ENCODE measurements at regions not wholly inside any gene's neighbourhood (a gene's known extent, or its start where the extent isn't known, plus 50 kb on each side); places are given as distances from the start of the nearest gene placed in this dataset.
A peak's percentile ranks its signal among the peaks of the same experiment; 100 is the strongest.
"Not testable (repeated sequence)": the region's sequence is repeated elsewhere in the genome, so short reads cannot be mapped to it uniquely, and the experiment has no call there.

GRCh38 chr10:80949785-80950184 lies 412.1 kb downstream of the SH2D4B start:
- no peak for DNase-seq (ENCODE audit: low read depth)

DNA sequence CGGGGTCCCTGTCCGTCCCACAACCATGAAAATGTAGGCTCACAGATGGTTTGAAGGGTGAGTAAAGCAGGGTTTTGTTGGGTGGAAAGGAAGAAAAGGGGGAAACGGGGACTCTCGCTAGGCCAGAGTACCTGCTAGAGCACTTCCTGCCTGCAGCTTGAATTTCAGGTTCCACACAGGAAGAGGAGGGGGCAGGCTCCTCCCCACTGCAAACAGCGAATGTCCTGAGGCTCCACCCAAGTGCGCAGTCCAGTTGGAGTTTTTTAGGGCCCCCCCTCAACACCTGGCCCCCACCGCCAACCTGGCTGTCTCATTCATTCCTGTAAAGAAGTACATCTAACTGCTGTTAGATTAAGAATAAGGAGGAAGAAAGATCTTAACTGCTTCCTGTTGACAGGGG lies 414.7 kb downstream of the SH2D4B start:
- no peak for DNase-seq (ENCODE audit: low read depth)

GRCh38 chr10:80957161-80957560 lies 419.5 kb downstream of the SH2D4B start:
- no peak for DNase-seq (ENCODE audit: low read depth)

DNA sequence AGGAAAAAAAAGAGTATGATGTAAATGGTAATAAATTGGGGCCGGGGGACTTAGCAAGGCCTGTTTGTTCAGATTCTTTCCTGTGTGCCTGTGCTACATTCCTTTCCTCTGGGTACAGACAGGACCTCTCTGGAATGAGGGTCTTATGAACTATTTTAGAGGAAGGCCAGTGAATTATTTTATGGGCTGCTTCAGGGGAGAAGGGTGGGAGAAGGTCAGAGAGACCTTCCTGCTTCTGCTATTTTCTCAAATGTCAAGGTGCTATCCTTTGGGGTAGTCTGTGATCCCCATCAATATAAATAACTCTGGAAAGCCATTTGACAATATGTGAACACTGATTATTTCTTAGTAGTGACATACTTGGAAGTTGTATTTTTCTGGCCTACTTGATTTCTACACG lies 426.5 kb downstream of the SH2D4B start:
- no peak for DNase-seq (ENCODE audit: low read depth)

GRCh38 chr10:80964955-80965614 lies 427.4 kb downstream of the SH2D4B start:
- no peak for DNase-seq (ENCODE audit: low read depth)

DNA sequence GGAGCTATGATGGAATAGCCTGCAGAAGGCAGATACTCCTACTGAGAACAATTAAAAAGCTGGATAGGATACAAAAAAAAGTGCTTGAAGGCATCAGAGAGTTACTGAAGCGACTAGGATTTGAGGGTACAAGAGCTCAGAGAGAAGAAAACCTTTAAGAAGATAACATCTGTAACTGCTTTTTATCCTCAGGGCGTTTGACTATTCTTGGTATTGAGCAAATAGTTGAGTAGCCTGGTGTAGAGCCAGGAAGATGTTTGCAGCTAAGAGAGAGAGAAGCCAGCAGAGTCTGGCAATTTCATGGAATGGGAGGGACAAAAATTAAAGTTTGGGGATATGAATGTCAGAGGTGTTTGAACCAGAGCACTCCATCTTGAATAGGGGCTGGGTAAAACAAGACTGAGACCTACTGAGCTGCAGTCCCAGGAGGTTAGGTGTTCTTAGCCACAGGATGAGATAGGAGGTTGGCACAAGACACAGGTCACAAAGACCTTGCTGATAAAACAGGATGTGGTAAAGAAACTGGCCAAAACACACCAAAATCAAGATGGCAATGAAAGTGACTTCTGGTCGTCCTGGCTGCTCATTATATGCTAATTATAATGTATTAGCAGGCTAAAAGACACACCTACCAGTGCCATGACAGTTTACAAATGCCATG lies 428.8 kb downstream of the SH2D4B start:
- no peak for DNase-seq (ENCODE audit: low read depth)

- DNase-seq (ENCODE audit: low read depth): not testable (repeated sequence)
Observed at GRCh38 chr10:80967357-80967756, 429.7 kb downstream of the SH2D4B start.

GRCh38 chr10:80968903-80969302 lies 431.2 kb downstream of the SH2D4B start:
- DNase-seq (ENCODE audit: low read depth): no peak

DNA sequence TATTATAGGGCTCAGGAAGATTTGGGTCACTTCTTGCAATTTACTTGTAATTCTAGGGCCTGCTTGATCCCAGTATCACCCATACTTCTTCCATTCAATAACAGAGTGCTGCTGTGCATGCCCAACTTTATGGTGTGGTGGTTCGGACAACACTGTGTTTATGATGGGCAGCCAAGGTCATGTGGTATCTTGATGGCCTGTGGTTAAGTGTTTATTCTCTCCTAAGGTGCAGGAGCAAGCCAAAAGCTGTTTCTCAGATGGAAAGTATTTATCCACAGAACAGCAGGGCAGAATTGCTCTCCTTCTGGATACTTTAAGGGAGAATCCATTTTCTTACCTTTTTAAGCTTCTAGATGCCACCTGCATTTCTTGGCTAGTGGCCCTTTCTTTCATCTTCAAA lies 433.8 kb downstream of the SH2D4B start:
- DNase-seq (ENCODE audit: low read depth): no peak

GRCh38 chr10:80976658-80977057 lies 439.0 kb downstream of the SH2D4B start:
- DNase-seq (ENCODE audit: low read depth): no peak

- no peak for DNase-seq (ENCODE audit: low read depth)
Observed at GRCh38 chr10:80985102-80985501, 447.4 kb downstream of the SH2D4B start.

DNA sequence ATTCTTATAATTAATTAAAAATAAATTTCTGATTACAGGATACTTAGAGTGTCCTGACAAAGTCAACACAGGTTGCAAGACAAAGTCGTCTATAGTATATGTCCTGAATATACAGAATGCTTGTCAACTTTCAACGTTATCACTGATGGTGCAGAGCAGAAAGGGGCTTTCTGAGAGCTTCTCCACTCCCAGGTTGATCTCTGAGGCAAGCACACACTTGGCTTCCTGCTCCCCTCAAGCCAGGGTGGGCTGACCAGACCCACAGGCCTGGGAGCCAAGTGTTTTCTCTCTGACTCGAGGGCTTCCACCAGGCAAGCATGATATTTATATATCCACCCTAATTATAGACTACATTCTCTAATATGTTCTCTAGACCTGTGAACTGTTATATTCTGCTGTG lies 448.9 kb downstream of the SH2D4B start:
- DNase-seq (ENCODE audit: low read depth): no peak

DNA sequence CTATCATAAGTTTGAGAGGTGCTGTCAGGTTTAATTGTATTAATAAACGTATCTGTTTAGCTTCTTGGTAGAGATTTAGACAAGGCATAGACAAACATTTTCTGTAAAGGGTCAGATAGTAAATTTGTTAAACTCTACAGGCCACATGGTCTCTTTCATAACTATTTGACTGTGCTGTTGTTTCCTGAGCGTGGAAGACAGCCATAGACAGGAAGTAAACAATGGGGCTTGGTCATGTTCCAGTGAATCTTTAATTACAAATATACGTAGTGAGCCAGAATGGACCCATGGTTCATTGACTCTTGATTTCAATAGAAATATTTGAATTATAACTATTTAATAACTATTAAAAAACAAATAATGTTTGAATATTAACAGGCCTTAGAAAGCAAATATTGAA lies 451.1 kb downstream of the SH2D4B start:
- no peak for DNase-seq (ENCODE audit: low read depth)

DNA sequence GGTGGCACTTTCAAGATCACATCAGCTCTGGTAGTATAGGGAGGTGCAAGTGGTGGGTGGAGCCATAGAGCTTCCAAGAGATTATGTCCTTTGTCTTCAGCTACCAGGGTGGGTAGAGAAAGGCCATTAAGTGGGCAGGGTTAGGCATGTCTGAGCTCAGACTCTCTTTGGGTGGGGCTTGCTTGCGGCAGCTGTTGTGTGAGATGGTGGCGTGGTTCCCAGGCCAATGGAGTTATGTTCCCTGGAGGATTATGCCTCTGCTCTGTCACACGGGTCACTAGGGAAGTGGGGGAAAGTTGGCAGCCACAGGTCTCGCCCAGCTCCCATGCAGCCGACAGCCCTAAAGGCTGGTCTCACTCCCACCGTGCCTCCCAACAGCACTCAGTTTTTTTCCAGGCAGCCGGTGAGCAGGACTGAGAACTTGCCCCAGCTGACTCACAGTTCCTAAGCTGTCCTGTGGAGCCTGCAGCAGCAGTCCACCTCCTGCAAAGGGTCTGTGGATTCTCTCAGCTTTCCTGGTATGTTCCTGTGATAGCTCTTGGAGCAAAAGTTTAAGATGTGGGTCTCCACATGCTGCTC lies 459.0 kb downstream of the SH2D4B start:
- no peak for DNase-seq (ENCODE audit: low read depth)

GRCh38 chr10:81000781-81001180 lies 463.1 kb downstream of the SH2D4B start:
- DNase-seq (ENCODE audit: low read depth): no peak

DNA sequence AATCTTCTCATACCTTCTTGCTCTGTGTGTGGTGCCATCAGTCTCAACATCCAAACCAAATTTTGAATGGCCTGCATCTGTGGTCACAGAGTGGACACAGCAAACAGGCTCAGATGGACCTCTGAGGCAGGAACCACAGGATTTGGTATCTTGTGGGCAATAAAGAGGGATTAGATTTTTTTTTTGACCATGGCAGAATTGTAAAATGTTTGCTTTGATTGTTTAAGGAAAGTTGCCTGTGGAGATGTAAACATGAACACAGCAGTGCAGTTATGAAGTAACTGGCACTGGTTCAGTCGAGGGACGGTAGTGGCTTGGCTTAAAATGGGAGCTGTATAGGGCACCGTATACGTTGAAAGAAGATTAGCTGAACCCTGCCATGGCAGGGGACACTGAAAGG lies 464.7 kb downstream of the SH2D4B start:
- no peak for DNase-seq (ENCODE audit: low read depth)

DNA sequence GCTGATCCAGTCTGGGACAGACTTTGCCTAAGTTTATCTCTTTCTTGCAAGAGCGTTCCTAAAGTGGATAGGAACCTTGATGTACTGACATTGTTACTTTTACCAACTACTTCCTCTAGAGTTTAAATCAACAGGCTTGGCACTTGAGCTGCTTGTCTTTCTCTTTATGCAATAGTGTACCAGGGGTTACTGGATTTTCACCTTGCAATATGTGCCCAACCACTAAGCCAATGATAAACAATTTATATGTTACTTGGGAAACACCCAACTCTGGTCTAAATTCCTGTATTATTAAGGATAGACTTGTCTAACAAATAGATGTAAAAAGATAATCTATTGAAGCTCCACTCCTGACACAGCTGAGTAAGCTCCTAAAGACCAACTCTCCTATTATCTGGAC lies 470.2 kb downstream of the SH2D4B start:
- no peak for DNase-seq (ENCODE audit: low read depth)

DNA sequence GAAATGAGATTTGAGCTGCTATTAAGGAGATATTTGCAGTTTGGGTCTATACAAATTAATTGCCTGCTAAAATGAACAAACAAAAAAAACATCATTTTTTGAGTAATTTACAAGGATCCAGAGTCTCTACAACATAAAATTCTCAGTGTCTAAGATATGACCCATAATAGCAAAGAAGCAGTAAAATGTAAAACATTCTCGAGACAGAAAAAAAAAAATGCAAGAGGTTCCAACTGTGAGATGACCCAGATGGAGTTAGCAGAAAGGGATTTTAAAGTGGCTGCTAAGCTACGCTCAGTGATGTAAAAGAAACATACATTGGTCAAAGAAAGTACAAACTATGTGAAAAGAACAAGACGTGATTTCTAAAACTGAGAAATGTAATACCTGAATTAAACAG lies 471.0 kb downstream of the SH2D4B start:
- DNase-seq (ENCODE audit: low read depth): no peak

DNA sequence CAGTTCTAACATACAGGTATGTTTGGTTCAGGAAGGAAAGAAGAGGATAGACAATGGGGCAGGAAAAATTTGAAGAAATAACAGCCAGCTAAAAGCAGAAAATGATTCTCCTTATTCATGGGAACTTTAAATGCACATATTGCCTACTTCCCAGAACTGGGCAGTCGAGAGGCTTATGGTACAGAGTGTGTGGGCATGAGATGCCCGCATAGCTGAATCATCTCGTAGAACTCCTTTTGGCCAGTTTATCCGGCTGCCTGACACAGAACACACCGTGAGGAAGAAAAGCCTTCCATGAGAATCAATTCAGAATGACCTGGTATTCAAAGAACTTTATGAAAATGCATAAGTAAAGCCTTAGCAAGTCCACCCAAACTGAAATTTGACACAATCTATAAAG lies 471.6 kb downstream of the SH2D4B start:
- DNase-seq (ENCODE audit: low read depth): no peak

- no peak for DNase-seq (ENCODE audit: low read depth)
Observed at GRCh38 chr10:81013771-81014170, 476.1 kb downstream of the SH2D4B start.

GRCh38 chr10:81019029-81019890 lies 481.6 kb downstream of the SH2D4B start:
- peak; percentile 3 for DNase-seq (ENCODE audit: low read depth)

DNA sequence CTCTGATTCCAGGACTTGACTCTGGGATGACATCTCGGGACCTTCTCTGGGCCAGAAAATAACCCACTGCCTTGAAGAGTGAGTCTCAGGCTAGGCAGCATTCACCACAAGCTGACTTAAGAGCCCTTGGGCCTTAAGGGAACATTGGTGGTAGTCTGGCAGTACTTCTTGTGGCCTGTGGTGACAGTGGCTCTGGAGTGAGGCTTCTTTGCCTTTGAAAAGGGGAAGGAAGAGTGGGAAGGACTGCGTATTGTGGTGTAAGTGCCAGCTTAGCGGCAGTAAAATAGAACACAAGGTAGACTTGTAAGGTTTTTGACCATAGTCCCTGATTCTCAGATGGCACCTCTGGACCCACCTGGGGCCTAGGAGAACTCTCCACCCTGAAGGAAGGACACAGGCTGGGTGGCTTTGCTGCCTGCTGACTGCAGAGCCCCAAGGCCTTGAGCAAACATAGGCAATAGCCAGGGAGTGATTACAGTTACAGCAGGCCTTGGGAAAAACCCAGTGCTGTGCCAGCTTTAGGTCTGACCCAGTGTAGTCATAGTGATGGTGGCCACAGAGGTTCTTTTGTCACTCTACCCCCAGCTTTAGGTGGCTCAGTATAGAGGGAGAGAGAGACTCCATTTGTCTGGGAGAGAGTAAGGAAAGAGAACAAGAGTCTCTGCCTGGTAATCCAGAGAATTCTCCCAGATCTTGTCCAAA lies 483.9 kb downstream of the SH2D4B start:
- no peak for DNase-seq (ENCODE audit: low read depth)
